ENCODE measurements at regions not wholly inside any gene's neighbourhood (a gene's known extent, or its start where the extent isn't known, plus 50 kb on each side); places are given as distances from the start of the nearest gene placed in this dataset.

DNA sequence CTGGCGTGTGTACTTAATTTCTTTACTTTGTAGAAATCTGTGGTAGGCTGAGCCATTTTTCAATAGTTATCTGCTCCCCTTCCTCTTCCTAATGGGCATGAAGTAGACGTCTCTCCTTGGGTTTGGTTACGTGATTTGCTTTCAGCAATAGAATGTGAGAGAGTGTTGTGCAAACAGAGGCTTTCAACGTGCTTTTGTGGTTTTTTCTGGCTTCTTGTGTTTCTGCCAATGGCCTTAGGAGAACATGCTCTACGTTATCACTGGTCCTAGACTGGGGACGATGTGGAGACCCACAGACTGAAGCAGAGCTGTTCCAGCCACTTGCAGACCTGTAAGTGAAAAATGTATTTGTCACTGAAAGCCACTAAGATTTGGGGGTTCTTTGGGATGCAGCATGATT is 107.2 kb upstream of the NPTX2 start:
- in situ Hi-C loops (cut with MboI; ENCODE audit: low sequenced_read_pairs, unreplicated experiment): no loop called here
- TF ChIP-seq, protein P1, sequence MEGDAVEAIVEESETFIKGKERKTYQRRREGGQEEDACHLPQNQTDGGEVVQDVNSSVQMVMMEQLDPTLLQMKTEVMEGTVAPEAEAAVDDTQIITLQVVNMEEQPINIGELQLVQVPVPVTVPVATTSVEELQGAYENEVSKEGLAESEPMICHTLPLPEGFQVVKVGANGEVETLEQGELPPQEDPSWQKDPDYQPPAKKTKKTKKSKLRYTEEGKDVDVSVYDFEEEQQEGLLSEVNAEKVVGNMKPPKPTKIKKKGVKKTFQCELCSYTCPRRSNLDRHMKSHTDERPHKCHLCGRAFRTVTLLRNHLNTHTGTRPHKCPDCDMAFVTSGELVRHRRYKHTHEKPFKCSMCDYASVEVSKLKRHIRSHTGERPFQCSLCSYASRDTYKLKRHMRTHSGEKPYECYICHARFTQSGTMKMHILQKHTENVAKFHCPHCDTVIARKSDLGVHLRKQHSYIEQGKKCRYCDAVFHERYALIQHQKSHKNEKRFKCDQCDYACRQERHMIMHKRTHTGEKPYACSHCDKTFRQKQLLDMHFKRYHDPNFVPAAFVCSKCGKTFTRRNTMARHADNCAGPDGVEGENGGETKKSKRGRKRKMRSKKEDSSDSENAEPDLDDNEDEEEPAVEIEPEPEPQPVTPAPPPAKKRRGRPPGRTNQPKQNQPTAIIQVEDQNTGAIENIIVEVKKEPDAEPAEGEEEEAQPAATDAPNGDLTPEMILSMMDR (IDR thresholded peaks at IDR 0.05; ENCODE audit: borderline replicate concordance, control extremely low read depth, extremely low read depth, insufficient read depth, missing control alignments): no peak
- no peak for DNase-seq (ENCODE audit: low spot score)

DNA sequence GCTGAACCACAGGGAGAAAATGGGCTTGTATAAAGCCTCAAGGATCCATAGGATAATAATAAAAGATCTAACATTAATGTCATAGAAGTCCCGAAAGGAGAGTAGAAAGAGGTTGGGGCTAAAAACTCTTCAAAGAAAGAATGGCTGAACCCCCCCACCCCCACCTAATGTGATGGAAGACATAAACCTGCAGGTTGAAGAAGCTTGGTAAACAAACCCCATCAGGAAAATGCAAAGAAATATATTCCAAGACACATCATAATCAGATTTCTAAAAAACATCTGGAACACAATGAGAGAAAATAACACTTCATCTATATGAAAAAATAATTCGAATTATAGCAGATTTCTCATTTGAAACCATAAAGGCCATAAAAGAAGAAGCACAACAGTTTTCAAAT is 105.6 kb upstream of the BAIAP2L1 start:
- TF ChIP-seq, protein P1 (IDR thresholded peaks at IDR 0.05; ENCODE audit: borderline replicate concordance, control extremely low read depth, extremely low read depth, insufficient read depth, missing control alignments): no peak
- in situ Hi-C loops (cut with MboI; ENCODE audit: low sequenced_read_pairs, unreplicated experiment): no loop called here
- DNase-seq (ENCODE audit: low spot score): no peak

DNA sequence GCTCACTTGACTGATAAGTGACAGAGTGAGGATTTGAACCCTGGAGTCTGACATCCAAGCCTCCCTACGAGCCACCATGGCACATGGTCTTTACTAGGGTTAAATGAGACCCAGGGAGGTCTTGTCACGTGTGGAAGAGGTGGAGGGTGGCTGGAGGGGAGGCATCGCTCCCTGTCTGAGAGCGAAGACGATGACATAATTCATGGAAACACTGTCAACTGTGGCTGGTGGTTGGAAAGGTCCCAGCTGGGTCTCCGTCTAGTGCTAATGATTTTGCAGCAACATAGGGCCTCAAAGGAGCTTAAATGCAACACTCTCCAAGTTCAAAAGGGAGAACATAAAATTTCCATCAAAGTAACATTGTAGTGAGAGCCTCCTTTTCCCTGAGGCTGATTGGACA is 99.9 kb upstream of the BAIAP2L1 start:
- TF ChIP-seq, protein P1 (IDR thresholded peaks at IDR 0.05; ENCODE audit: borderline replicate concordance, control extremely low read depth, extremely low read depth, insufficient read depth, missing control alignments): no peak
- no peak for DNase-seq (ENCODE audit: low spot score)
- in situ Hi-C loops (cut with MboI; ENCODE audit: low sequenced_read_pairs, unreplicated experiment): no loop called here

DNA sequence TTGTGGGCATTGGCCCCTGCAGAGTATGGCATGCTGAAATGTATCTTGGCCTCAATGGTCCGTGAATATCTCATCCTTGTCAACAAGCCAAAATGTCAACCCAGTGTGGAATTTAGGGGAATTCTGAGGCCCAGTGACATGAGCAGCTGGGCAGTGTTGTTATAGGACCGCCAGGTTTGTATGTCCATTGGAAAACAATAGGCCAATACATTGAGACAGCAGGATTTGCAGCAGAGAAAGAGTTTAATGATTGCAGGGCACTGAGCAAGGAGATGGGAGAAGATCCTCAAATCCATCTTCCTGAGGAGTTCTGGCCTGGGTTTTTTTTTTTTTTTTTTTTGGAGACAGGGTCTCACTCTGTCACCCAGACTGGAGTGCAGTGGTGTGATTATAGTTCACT is 95.7 kb upstream of the BAIAP2L1 start:
- in situ Hi-C loops (cut with MboI; ENCODE audit: low sequenced_read_pairs, unreplicated experiment): no loop called here
- DNase-seq (ENCODE audit: low spot score): no peak
- TF ChIP-seq, protein P1 (IDR thresholded peaks at IDR 0.05; ENCODE audit: borderline replicate concordance, control extremely low read depth, extremely low read depth, insufficient read depth, missing control alignments): no peak

DNA sequence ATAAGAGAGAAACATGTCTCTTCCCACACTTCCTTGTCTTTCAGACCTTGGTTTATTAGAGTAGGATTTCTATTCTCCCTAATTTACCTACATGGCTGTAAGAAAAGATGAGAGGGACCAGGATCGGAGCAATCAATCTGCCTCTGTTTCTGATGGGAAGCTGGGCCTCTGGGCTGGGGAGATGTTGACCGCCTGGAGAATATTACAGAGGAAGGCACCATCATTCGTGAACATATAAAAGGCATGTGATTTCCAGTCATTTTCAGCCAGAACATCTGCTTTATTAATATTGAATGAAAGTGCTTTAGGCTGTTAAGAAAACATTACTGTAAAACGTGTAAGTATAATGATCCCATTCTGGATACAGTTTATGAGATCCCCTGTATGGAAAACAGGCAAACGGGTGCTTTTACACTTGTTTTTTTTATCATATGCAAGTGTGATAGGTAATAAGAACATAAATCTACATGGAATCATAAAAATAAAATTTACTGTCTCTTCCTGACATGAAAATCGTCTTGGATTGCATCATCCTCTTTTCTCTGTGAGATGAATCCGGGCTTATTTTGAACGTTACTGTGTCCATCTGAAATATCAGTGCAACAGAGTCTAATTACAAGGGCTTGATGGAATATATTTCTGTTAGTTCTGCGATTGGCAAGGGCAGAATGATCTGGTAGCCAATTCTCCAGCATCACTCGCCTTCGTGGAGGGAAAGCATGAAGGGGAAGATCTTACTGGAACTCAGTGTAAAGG is 94.5 kb upstream of the BAIAP2L1 start:
- in situ Hi-C loops (cut with MboI; ENCODE audit: low sequenced_read_pairs, unreplicated experiment): no loop called here
- no peak for DNase-seq (ENCODE audit: low spot score)
- TF ChIP-seq, protein P1 (IDR thresholded peaks at IDR 0.05; ENCODE audit: borderline replicate concordance, control extremely low read depth, extremely low read depth, insufficient read depth, missing control alignments): no peak

DNA sequence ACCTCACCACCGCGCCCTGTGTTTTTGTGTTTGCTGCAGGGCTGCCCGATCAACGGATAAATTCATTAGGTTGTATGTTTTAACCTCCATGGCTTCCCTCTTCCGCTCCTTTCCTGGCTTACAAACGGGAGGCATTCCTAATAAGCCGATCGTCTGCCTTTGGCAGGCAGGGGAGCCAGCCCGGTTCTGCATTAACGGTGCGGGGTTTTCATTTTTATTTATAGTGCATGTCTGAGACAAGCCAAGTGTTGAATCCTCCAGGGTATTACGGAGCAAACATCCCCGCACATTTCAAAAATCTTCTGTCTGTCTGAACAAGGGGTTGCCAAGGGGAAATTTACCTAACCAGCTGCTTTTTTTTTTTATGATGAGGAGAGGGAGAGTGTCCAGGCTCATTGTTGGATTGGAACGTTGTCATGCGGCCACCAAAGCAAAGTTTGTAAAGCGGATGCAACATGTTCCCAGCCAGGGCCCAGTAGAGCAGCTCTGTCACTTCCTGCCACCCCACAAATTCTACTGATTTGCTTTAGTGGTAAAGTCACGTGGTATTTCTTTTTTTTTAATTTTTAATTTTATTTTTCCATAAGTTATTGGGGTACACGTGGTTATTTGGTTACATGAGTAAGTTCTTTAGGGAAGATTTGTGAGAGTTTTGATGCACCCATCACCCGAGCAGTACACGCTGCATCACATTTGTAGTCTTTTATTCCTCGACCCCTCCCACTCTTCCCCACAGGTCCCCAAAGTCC is 92.3 kb upstream of the BAIAP2L1 start:
- DNase-seq (ENCODE audit: low spot score): no peak
- TF ChIP-seq, protein P1 (IDR thresholded peaks at IDR 0.05; ENCODE audit: borderline replicate concordance, control extremely low read depth, extremely low read depth, insufficient read depth, missing control alignments): no peak
- in situ Hi-C loops (cut with MboI; ENCODE audit: low sequenced_read_pairs, unreplicated experiment): no loop called here
